Upper lobe of right lung (tissue), 1 donor: ENCODE measurements at regions not wholly inside any gene's neighbourhood (a gene's known extent, or its start where the extent isn't known, plus 50 kb on each side); places are given as distances from the start of the nearest gene placed in this dataset.
"Not testable (repeated sequence)": the region's sequence is repeated elsewhere in the genome, so short reads cannot be mapped to it uniquely, and the experiment has no call there.

Source experiments
- ATAC-seq: fragments of 200-7000 bp; cut with Tn5 transposase; one replicate; pipeline ENCODE4 v1.9.1; 2020; ENCODE audit warnings: mild to moderate bottlenecking, moderate library complexity
- DNase-seq: peaks from one replicate; pipeline ENCODE4 v3.0.0-alpha.2; 2020
- H3K27ac ChIP-seq: fragments of 200-600 bp; one replicate; pipeline ENCODE4 v1.8.0; 2022
- H3K27me3 ChIP-seq: fragments of 200-600 bp; one replicate; pipeline ENCODE4 v1.8.0; 2022; ENCODE audit warnings: mild to moderate bottlenecking
- H3K36me3 ChIP-seq: fragments of 200-600 bp; one replicate; pipeline ENCODE4 v1.8.0; 2022
- H3K4me1 ChIP-seq: fragments of 200-600 bp; one replicate; pipeline ENCODE4 v1.8.0; 2022
- H3K4me3 ChIP-seq: fragments of 200-600 bp; one replicate; pipeline ENCODE4 v1.8.0; 2022; ENCODE audit warnings: mild to moderate bottlenecking
- H3K9me3 ChIP-seq: fragments of 200-600 bp; one replicate; pipeline ENCODE4 v1.8.0; 2022
- CTCF ChIP-seq: fragments of 200-600 bp; IDR thresholded peaks from one replicate; pipeline ENCODE4 v1.8.0; 2022; ENCODE audit warnings: antibody characterized with exemption
- intact Hi-C: fragments of 100-400 bp; cut with DNase I; formaldehyde crosslinking; loops from one replicate; pipeline ENCODE4 v1.11.0; 2022
- donor health status: DM: no; HTN: yes; CAD: no; lungs with severe emphysema.

- no peaks in the 10 kb centered on the region for H3K27me3 ChIP-seq
- H3K4me1 ChIP-seq = no peaks in the 10 kb centered on the region
- H3K27ac ChIP-seq = no peak overlapping the region
- TF ChIP-seq CTCF = no peak
- intact Hi-C loops = no loop called here
- no peaks in the 10 kb centered on the region for H3K36me3 ChIP-seq
- no peak overlapping the region for H3K4me3 ChIP-seq
- ATAC-seq (no peak), DNase-seq (no peak)
- peaks cover 6% of the 10 kb centered on the region for H3K9me3 ChIP-seq
Measured at GRCh38 chr10:36531621-36532020, 593.8 kb upstream of the ANKRD30A start.

GRCh38 chr10:36526033-36526432, 599.4 kb upstream of the ANKRD30A start:
- Histone ChIP-seq H3K27ac (no peak overlapping the region), H3K4me3 (no peak overlapping the region), H3K4me1 (no peaks in the 10 kb centered on the region), H3K27me3 (no peaks in the 10 kb centered on the region), H3K36me3 (no peaks in the 10 kb centered on the region), H3K9me3 (peaks cover 6% of the 10 kb centered on the region)
- TF ChIP-seq CTCF = no peak
- intact Hi-C loops = no loop called here
- DNase-seq = no peak
- ATAC-seq = no peak

DNA sequence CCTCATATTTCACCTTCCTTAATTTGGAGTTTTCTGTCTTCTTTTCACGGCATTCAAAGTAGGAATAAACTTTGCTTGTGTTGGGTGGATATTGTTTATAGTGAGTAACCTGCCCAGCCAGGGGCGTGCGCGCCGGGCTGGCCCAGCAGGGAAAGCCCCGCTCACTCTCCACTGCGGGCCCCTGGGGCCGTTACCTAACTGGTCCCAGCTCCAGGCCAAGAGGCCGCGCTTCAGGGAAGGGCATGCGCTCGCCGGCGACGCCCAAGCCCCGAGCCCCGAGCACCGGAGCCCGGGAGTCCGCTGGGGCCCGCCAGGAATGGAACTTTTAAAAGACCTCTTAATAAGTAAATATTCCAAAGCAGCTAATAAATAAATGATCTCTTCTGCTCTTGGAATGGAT, 601.3 kb upstream of the ANKRD30A start:
- H3K9me3 ChIP-seq, DNase-seq, H3K4me3 ChIP-seq, H3K27ac ChIP-seq, H3K36me3 ChIP-seq, H3K27me3 ChIP-seq, H3K4me1 ChIP-seq, intact Hi-C loops: not testable (repeated sequence)
- peak; percentile 33 for ATAC-seq

- Histone ChIP-seq H3K9me3 (no peaks in the 10 kb centered on the region), H3K27me3 (no peaks in the 10 kb centered on the region), H3K27ac (no peak overlapping the region), H3K4me3 (no peak overlapping the region), H3K36me3 (no peaks in the 10 kb centered on the region), H3K4me1 (no peaks in the 10 kb centered on the region)
- intact Hi-C loops = no loop called here
- ATAC-seq (no peak), DNase-seq (no peak)
- no peak for TF ChIP-seq CTCF
Measured at GRCh38 chr10:36519909-36520308, 605.5 kb upstream of the ANKRD30A start.

GRCh38 chr10:36516281-36516680, 609.1 kb upstream of the ANKRD30A start:
- no peak for DNase-seq
- Histone ChIP-seq H3K4me1 (no peaks in the 10 kb centered on the region), H3K27me3 (no peaks in the 10 kb centered on the region), H3K36me3 (no peaks in the 10 kb centered on the region), H3K4me3 (no peak overlapping the region), H3K27ac (no peak overlapping the region), H3K9me3 (no peaks in the 10 kb centered on the region)
- TF ChIP-seq CTCF = no peak
- intact Hi-C loops = no loop called here
- ATAC-seq = no peak

DNA sequence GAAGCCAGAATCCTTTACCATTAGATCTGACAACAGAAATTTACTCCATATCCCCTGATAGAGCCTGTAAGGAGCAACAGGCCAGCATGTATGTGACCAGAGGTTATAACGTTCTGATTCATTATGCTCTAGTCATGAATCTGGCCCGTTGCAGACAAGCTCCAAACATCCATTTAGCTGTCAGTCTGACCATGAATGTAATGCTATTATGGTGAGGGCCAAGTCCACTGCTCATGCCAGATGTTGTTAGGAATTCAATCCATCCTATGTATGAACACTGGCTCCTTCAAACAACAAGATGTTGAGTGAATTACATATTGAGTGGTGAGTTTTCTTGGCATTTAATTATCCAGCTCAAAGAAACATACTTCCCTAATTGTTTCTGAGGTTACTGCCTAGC, 610.1 kb upstream of the ANKRD30A start:
- ATAC-seq = no peak
- DNase-seq = no peak

More for the DNA sequence above, 610.1 kb upstream of the ANKRD30A start:
- no peak for TF ChIP-seq CTCF
- H3K9me3 ChIP-seq = no peaks in the 10 kb centered on the region
- intact Hi-C loops = no loop called here
- no peaks in the 10 kb centered on the region for H3K27me3 ChIP-seq
- H3K27ac ChIP-seq = no peak overlapping the region
- no peak overlapping the region for H3K4me3 ChIP-seq
- no peaks in the 10 kb centered on the region for H3K36me3 ChIP-seq
- no peaks in the 10 kb centered on the region for H3K4me1 ChIP-seq
